NCI-H345 (cell line): ENCODE measurements at regions not wholly inside any gene's neighbourhood (a gene's known extent, or its start where the extent isn't known, plus 50 kb on each side); places are given as distances from the start of the nearest gene placed in this dataset.
"Not testable (repeated sequence)": the region's sequence is repeated elsewhere in the genome, so short reads cannot be mapped to it uniquely, and the experiment has no call there.

Experiments used
- DNase-seq: peaks from one replicate; lab custom pipeline; 2025; lab: John Stamatoyannopoulos, UW

DNA sequence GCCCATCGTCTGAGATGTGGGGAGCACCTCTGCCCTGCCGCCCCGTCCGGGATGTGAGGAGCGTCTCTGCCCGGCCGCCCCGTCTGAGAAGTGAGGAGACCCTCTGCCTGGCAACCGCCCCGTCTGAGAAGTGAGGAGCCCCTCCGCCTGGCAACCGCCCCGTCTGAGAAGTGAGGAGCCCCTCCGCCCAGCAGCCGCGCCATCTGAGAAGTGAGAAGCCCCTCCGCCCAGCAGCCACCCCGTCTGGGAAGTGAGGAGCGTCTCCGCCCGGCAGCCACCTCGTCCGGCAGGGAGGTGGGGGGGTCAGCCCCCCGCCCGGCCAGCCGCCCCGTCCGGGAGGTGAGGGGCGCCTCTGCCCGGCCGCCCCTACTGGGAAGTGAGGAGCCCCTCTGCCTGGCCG lies 267.2 kb downstream of the MEF2C start:
- DNase-seq, result not testable (repeated sequence)

DNA sequence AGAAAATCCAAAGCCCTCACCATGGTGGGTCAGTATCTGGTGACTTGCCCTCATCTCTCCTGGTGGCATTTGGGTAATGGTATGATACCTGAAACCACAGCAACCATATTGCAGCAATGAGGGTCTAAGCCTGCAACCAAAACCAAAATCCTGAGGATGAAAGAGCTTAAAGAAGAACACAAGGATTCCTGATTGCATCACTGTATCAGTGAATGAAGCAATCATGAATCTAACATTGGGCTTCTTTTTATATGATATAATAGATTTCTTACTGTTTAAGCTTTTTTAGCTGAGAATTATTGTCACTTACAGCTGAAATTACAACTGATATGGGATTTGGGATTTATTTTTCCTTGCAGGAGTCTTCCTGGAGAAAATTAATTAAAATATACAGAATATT lies 269.9 kb downstream of the MEF2C start:
- DNase-seq, result no peak

DNA sequence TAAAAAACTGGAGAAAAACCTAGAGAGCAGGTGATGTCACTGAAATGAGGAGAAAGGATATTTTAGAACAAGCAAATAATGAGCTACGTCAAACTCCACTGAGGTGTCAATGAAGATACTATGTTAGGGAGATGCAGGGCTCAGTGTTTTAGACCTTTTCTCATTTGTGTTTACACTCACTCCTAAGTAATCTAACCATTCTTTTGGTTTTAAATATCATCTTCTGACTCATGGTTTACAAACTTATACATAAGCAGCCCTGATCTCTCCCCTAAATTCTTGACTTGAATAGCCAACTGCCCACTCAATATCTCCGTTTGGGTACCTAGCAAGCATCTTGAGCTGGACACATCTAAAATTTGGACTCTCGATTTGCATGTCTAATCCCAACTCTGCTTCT lies 272.4 kb downstream of the MEF2C start:
- DNase-seq, result no peak

DNA sequence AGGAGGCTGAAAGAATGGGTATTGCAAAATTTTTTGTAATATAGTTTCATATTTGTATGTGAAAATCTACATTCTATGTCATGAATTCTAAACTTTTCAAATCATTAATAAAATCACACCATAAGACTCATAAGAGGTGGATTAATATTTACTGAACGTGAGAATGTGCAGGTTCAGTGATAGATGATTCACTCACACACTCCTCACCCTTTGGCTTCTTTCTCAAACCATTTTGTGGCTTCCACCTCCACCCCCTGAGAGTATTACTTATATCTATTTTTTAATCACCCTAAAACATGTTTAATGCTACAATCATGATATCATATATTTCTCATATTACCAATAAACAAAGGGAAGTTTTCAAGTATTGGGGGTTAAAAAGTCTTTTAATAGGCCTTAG lies 275.5 kb downstream of the MEF2C start:
- DNase-seq, result no peak

DNA sequence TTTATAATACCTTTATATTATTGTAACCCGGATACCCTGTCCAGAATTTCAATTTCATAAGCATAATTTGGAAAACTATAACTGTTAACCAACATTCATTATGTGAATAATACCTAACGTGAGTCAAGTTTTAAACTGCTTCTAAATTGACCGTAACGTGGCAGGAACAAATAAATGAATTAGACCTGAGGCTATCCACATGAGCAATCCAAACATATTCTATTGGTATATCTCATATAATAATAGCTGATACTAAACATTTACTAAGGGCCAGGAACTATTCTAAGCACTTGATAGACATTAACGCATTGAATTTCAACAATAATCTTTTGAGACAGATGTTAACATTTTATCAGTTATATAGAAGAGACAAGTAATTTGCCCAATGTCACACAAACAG lies 276.4 kb downstream of the MEF2C start:
- DNase-seq, result no peak

DNA sequence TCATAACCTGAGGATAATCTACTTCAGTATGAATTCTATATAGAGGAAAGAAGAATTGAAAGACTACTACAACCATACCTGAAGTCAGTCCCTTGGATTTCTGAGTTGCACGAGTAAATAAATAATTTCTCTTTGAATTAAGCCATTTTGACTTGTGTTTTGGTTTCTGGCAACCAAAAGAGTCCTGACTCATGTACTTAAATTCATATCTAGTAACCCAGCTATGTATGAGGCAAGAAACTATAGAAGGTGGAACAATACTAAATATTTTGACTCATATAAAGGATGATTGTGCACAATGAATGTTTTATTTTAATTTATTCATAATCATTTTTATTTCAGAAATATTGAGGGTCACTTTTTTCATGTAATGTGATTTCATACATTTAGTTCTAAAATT lies 276.8 kb downstream of the MEF2C start:
- DNase-seq, result no peak

DNA sequence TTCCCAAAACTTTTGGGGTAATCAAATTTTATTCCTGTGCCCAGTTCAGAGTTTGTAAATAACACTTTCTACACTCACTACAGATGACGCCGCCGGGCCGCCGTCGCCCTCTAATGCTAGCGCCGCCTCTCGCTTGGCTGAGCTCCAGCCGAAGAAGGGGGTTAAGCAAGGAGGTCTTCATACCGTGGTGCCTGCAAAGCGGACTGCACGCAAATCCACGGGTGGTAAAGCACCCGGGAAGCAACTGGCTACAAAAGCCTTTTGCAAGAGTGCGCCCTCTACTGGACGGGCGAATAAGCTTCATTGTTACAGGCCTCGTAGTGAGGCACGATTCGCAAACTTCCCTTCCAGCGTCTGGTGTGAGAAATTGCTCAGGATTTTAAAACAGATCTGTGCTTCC lies 280.4 kb downstream of the MEF2C start:
- no peak for DNase-seq

DNA sequence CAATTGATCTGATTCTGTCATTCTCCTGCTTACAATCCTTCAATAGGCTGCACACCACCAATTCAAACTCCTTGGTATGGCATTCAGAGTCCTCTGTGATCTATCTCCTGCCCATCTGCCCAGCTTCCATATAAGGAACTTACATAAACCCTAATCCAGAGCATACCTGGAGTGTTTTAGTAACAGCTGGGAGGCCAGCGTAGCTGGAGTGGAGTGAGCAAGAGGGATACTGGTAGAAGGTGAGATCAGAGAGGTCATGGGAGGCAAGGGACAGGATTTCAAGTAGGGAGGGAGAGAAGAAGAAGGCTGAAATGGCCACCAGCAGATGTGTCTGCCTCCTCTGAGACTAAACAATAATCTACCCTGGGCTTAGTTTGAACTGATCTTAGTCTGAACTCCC lies 288.5 kb downstream of the MEF2C start:
- no peak for DNase-seq

DNA sequence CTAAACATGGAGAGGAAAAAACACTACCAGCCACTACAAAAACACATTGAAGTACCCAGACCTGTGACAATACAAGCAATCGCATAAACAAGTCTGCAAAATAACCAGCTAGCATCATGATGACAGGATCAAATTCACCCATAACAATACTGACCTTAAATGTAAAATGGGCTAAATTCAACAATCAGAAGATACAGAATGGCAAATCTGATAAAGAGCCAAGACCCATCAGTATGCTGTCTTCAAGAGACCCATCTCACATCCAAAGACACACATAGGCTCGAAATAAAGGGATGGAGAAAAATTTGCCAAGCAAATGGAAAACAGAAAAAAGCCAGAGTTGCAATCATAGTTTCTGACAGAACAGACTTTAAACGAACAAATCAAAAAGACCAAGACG lies 294.4 kb downstream of the MEF2C start:
- DNase-seq, result no peak

DNA sequence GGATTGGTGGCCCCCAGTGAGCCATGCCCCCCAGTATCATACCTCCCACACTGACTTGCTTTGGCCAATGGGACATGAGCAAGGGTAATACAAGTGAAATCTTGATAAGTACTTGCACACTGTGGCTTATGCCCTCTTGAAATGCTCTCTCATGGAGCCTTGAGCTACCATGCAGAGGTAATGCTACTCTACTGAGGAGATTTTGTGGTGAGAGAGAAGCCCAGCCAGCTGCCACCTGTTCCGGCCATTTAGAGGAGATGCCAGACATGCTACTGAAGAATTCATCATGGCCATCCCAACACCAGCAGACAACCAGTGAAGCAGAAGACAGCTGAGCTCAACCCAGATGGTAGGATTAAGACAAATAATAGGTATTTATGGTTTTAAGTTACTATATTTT lies 299.5 kb downstream of the MEF2C start:
- no peak for DNase-seq

DNA sequence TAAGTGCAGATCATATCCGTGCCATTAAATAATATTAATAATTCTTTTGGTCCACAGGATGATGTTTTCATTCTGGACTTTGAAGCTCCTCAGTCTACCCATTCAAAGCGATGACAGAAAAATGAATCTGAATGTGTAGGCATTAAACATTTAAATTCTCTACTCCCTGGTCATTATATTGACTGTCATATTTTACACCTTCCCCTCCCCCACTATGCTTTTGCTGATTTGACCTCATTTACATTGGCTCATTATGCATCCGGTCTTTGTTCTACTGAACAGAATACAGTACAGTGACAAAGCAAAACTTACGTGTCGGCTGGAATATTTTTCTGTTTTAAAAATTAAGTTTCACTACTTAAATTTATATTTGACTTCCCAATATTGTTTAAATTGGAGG lies 289.7 kb upstream of the TMEM161B start:
- DNase-seq, result no peak

DNA sequence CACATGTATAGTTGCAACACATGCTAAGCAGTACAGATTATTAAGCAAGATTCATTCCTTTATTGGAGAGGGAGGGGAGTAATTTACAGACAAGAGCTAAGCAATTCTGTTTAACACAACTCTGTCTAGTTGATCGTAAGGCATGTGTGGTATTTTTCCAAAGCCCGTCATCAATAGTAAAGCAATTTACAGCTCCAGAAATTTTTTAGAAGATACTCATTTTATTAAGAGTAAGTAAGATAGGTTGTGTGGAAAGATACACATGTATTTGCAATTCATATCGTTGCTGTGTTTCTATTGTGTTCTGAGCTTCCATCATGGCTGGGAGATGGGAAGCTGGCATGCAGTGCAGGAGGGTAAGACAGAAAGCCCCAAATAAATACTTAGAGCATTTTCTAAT lies 289.2 kb upstream of the TMEM161B start:
- no peak for DNase-seq

DNA sequence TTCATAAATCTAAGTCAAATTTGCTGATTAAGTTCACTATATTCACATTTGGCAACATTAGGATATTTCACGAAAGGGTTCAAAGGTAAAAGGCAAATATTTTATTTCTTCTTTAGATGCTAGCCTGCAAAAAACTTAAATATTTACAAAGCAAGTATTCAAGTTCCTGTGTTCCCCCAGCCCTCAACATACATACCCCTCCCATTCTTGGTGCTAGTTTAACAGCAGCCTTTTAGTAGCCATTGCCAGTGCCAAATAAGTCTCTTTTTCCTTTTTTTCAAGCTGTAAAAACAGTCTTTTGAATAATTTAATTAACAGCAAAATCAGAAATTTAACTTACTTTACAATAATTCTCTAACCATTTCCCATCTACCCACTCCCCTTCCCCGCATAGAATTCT lies 288.5 kb upstream of the TMEM161B start:
- DNase-seq, result no peak

DNA sequence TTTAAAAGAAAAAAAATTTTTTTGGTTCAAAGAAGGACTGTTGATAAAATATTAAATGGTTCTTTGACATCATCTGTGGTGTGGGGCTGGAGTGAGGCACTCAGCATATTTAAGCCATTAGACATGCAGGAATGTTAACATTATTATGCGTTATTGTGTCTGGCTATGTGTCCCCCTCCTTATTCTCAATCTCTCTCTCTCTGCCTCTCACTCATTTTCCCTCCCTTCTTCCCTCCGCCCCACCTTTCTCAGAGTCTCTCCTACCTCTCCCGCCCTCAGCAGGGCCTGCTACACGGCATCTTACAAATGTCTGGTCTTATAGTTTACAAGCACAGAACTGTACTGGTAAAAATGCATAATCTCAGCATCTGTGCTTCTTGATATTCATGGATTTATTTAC lies 287.8 kb upstream of the TMEM161B start:
- DNase-seq, result no peak

DNA sequence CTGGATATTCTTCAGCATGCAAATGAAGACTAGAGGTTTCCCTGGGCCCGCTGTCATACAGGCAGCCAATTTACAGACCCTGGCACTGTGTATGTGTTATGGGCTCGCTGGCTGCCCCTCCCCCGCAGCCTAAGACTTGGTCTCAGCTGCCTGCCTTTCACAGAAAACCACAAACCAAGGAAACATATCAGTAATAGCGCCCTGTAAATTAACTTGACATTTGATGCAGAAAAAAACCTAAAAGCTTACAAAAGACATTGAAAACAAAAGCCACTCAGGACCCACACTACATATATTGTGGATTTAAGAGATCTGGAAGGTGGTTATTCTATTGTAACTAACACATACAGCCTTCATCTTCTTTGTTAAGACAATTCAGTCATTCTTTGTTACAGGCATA lies 287.0 kb upstream of the TMEM161B start:
- no peak for DNase-seq

DNA sequence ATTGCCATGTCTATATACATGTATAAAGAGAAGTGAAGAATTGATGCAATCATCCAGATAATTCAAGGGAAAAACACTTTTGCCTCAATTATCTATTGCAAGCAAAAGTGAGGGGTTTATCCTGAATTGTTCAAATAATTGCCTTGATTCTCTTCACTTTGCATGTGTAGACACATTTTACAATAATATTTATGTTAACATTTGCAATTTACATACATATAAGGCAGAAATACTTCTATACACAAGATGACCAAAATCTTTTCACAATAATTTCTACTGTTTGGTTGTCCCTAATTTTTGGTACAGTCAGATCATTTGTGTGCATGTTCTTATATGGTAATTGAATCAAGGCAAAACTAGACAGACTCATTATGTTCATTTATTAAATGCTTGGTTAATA lies 285.3 kb upstream of the TMEM161B start:
- DNase-seq, result no peak

DNA sequence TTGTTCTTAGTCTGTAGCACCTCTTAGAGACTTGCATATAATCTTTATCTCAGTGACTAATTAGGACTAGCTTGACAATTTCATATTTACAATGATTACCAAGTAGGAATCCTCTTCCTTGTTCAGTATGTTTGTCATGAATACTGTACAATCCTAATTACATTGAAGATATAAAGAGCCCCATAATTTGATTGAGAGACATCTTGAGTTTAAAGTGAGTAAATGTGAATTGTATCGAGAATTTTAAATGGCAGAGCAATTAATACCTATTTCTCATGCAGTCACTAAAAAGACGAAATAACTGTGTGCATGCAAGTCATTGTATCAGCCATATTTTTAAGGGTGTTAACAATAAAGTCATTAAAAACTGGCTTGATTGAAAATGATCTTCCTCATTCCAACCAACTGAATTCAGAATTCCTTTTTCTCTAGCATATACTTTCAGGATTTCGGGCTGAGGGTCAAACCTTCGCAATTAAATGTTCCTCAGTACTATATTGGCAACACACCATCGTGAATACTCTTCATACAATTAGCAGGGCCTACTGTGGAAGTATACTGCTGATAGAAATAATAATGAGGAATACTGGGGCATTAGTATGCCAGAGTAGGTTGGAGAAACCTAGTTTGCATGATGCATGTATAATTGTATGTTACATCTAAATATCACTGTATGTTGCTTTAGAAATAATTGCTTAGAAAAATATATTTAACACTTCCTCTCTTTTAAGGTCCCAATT lies 284.7 kb upstream of the TMEM161B start:
- DNase-seq, result no peak

DNA sequence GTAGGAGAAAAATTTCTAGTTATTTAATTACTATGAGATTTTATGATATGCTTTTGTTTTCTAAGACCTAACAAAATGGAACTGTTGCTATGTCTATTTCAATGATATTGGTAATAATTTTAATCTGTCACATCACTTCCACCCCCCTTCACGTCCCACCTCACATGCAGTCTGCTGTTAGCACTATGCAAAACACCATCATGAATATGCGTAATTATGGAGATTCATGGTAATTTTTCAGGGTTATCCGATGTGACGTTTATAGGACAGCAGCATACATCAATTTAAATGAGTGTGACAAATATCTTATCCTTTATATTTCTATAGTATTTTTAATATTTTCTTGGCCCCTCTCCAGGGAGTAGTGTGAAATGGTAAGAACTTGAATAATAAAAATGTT lies 283.8 kb upstream of the TMEM161B start:
- DNase-seq, result no peak

DNA sequence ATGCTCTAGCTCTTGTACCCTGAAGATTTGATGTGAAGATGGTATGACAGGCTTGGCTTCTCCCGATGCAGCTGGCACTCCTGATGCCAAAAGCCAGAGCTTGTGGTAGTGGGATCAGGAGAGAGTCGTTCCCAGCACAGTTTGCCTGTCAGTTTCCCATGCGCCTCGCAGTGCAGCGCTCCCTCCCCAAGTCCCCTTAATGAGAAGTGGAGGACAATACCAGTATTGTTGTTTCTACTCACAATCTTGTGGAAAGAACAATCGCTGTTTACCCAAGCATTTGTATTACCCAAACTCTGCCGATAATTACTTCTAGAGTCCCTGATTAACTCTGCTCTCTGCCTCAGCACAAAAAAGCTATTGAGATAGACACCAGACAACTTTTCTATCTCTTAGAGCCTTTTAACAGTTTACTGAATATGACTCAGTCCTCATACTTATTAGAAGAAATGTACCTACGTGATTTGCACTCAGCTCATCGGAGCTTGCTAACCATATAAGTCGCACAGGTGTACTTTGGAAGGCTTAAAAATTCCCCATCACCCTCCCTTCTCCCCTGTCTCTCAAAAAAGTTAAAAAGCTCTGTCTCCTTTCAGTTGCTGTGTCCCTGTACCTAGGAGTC lies 283.2 kb upstream of the TMEM161B start:
- DNase-seq, result no peak

DNA sequence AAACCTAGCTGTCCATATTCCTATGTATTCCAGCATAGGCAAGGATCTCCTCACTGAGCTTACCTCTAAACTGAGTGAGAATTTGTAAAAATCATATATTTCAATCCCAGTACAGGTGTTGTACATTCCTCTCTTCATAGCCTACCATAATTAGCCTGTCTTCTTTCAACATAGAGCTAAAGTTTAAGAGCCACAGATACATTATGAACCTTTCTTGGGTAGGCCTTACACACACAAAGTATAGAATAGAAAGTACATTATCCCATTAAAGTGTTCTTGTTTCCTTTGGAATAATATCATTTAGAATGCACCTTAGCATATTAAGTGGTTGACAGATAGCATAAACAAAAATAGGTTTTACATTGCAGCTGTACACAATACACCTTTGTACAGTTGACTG lies 282.1 kb upstream of the TMEM161B start:
- DNase-seq, result no peak

DNA sequence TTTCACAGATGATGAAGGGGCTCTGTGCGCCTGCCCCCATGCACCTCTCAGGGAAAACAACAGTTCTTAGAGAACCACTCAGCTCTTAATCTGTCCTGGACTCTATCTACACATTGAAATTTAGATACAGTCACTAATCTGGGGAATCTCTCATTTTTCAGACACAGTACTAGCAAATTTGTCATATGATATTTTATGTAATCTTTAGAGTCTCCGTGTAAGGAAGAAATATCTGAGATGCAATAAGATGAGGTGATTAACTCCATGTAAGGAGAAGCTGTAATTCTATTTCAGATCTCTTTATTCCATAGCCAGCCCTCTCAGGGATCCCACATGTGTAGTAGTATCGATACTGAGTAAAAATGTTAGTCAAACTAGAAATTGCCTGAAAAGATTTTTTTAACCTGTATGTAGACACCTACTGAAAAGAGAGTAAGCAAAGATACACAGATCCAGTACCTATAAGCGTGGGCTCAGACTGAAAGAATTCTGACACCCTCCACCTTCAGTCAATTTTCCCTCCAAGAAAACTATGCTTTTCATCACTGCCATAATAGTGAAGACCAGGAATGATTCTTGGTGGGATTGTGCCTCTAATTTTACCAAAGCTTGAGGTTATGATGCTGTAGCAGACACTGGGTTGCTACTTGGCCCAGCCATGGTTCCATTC lies 279.6 kb upstream of the TMEM161B start:
- DNase-seq, result no peak

DNA sequence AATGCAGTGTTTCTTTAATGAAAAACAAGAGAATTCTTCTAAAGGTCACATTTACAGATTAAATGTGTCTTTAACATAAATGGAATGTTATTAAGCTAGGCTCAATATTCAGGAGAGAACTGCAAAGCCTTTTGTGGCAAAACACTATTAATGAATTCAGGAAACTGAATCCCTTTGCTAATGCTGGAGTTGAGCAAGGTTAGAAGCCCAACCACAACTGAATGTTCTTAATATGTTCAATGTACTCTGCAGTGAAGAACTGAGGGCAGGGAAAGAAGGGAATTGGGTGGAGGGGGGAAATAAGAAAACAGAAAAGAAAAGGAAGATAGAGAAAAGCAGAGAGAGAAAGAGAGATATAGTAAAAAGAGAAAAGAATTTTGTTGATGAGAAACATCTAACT lies 276.7 kb upstream of the TMEM161B start:
- DNase-seq, result no peak

DNA sequence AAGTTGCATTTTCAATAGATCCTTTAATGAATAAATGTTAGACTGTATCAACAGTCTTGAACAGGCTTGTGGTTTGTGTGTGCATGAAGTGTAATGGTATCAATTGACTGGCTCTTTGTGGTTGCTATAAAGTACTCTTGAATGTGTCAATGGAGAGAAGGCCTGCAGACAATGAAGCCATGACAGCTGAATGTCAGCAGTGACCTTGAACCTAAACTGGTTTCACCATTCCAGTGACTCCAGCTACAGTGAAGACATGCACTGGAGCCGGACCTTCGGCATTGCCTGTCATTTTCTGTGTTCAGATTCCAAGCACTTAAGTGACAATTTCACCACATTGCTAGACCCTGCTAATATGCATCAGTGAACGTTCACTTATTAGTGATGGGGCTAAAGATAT lies 276.0 kb upstream of the TMEM161B start:
- DNase-seq, result no peak
